PFSK-1 (cell line): ENCODE measurements at regions not wholly inside any gene's neighbourhood (a gene's known extent, or its start where the extent isn't known, plus 50 kb on each side); places are given as distances from the start of the nearest gene placed in this dataset.

Source experiments
- FOXP2 ChIP-seq: optimal IDR thresholded peaks from 2 replicates; pipeline ENCODE3; 2011; ENCODE audit warnings: borderline replicate concordance, control low read depth, inconsistent platforms; ENCODE audit not compliant: insufficient read depth; ENCODE audit errors: extremely low read length, extremely low read depth
- POLR2AphosphoS5 ChIP-seq: IDR thresholded peaks from 2 replicates; pipeline ENCODE4 v1.6.1; 2012; ENCODE audit warnings: low read depth, mild to moderate bottlenecking, control low read depth, low read length, moderate library complexity
- SIN3A ChIP-seq: IDR thresholded peaks from 2 replicates; pipeline ENCODE4 v1.6.1; 2012; ENCODE audit warnings: mild to moderate bottlenecking, low read length, moderate library complexity, borderline replicate concordance; ENCODE audit not compliant: insufficient read depth
- TAF1 ChIP-seq: IDR thresholded peaks from 2 replicates; pipeline ENCODE4 v1.6.1; 2012; ENCODE audit warnings: low read length, control low read depth, borderline replicate concordance; ENCODE audit not compliant: insufficient read depth
- TF ChIP-seq, protein P1 (sequence below), 2 experiments: IDR thresholded peaks; 2 replicates each; pipeline versions ENCODE4 v1.6.1 to v1.8.0; 2011 to 2012; ENCODE audit warnings: low read depth in 2 of 2, low read length in 2 of 2, control low read depth in 1 of 2, inconsistent platforms in 1 of 2, mild to moderate bottlenecking in 1 of 2, moderate library complexity in 1 of 2; ENCODE audit not compliant: insufficient read depth in 1 of 2

DNA sequence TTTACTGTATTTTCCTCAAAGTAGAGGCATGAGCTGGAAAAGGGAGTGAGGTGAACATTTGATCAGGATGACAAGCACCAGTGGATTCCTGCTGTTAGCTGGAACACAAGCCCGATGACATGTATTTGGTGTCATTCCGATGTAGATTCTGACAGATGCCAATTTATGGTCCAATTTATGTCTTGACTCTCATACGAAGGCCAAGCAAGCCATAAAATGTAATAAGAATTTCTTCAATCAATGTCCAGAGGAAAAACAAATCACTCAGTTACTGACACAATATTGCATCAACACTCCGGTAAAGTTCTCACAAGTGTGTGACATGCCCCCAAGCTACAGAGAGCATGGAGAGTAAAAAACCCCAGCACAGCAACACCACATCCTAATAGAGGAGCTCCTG, 138.3 kb upstream of the ZNF521 start:
- TF ChIP-seq FOXP2 (no peak), POLR2AphosphoS5 (no peak), SIN3A (no peak), TAF1 (no peak)
- TF ChIP-seq, protein P1, sequence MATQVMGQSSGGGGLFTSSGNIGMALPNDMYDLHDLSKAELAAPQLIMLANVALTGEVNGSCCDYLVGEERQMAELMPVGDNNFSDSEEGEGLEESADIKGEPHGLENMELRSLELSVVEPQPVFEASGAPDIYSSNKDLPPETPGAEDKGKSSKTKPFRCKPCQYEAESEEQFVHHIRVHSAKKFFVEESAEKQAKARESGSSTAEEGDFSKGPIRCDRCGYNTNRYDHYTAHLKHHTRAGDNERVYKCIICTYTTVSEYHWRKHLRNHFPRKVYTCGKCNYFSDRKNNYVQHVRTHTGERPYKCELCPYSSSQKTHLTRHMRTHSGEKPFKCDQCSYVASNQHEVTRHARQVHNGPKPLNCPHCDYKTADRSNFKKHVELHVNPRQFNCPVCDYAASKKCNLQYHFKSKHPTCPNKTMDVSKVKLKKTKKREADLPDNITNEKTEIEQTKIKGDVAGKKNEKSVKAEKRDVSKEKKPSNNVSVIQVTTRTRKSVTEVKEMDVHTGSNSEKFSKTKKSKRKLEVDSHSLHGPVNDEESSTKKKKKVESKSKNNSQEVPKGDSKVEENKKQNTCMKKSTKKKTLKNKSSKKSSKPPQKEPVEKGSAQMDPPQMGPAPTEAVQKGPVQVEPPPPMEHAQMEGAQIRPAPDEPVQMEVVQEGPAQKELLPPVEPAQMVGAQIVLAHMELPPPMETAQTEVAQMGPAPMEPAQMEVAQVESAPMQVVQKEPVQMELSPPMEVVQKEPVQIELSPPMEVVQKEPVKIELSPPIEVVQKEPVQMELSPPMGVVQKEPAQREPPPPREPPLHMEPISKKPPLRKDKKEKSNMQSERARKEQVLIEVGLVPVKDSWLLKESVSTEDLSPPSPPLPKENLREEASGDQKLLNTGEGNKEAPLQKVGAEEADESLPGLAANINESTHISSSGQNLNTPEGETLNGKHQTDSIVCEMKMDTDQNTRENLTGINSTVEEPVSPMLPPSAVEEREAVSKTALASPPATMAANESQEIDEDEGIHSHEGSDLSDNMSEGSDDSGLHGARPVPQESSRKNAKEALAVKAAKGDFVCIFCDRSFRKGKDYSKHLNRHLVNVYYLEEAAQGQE (IDR thresholded peaks at IDR 0.05; ENCODE audit: insufficient read depth in 1 of 2, low read depth in 2 of 2, low read length in 2 of 2) = no peak

DNA sequence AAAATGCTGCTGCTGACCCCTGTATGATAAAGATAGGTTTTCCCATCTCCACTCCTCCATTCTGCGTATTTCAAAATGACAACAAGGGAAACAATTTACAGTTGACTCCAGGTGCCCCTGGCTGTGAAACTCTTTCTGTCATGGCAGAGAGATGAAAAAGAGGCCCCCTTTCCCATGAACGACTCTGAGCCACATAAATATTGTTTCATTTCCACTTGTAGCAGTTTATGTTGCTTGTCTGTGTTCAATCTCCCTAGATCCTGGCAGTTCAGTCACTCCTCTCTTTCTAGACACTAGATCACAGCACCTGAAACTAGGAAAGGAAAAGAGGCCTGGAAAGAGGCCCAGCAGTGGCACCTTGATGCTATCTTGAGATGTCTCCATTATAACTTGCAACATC, 121.0 kb upstream of the ZNF521 start:
- TF ChIP-seq, protein P1 (IDR thresholded peaks at IDR 0.05; ENCODE audit: insufficient read depth in 1 of 2, low read depth in 2 of 2, low read length in 2 of 2) = no peak
- no peak for TF ChIP-seq POLR2AphosphoS5
- no peak for TF ChIP-seq SIN3A
- TF ChIP-seq TAF1 = no peak
- TF ChIP-seq FOXP2 = no peak

DNA sequence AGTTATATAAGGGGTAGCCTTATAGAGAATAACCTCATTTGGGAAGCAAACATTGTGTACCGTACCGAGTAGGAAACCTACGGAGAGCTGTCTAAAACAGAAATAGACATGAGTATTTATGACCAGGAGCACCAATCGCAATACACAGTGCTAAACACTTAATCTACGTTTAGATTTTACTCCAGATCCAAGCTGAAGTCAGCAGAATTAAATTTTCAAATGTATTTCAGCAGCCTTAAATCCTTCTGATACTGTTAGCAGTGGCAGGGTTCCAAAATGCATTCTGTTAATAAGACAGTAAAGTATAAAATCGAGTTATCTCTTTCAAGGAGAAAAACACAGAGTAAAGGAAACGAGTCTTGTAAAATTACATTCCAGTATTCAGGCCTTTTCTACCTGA, 118.1 kb upstream of the ZNF521 start:
- TF ChIP-seq, protein P1 (IDR thresholded peaks at IDR 0.05; ENCODE audit: insufficient read depth in 1 of 2, low read depth in 2 of 2, low read length in 2 of 2) = no peak
- TF ChIP-seq FOXP2 (no peak), TAF1 (no peak), SIN3A (no peak)

DNA sequence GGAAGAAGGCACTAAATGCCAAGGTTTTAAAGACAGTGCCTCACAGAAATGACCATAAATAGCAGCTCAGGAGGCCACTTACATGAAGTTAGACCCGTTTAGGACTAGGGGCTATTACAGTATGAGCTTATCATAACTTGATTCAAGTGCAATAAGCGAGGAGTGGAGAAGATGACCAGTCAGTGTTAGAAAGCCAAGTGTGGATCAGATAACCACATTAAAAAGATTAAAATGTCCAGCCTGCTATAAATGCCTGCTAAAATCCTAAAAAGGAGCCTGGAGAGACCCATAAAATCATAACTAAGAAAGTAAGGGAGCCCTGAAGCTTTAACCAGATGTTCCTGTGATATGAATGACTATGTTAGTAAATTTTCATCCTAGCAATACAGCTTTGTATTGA, 117.5 kb upstream of the ZNF521 start:
- no peak for TF ChIP-seq POLR2AphosphoS5
- TF ChIP-seq SIN3A = no peak
- TF ChIP-seq, protein P1 (IDR thresholded peaks at IDR 0.05; ENCODE audit: insufficient read depth in 1 of 2, low read depth in 2 of 2, low read length in 2 of 2) = no peak

DNA sequence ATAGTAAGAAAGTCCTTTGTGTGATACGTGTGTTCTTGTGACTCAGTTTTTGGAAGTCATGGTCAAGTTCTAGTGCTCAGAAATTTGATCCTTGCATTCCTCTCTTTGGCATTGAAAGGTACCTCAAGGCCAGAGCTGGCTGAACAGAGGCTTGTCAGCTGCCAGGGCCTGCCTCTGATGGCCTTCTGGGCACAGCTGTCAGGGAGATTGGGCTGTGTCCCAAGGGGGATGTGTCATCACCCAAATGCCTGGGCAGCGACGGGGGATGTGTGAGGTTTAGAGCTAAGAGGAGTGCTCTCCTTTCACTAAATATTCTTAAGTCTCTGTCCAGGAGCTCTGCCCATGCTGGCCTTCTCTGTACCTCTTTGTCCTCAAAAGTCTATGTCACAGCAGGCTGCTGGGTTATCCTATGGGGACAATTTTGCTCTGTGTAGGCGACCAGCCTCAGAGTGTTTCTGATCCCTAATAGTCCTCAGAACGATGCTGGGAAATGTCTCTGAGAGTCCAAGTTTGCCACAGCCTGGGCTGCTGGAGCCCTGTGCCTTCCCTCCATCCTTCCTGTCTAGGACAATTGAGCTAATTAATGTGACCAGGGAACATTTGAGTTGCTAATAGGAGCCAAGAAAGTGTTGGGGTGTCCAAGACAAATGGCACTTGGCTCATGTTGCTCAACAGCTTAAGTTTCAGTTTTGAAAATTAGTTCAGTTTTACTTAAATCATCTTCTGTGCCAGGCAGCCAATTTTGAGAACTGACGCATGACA, 115.4 kb upstream of the ZNF521 start:
- TF ChIP-seq SIN3A = no peak
- TF ChIP-seq, protein P1 (IDR thresholded peaks at IDR 0.05; ENCODE audit: insufficient read depth in 1 of 2, low read depth in 2 of 2, low read length in 2 of 2) = no peak
- TF ChIP-seq FOXP2 = no peak
- TF ChIP-seq TAF1 = no peak
- TF ChIP-seq POLR2AphosphoS5 = no peak
